ENCODE measurements at regions not wholly inside any gene's neighbourhood (a gene's known extent, or its start where the extent isn't known, plus 50 kb on each side); places are given as distances from the start of the nearest gene placed in this dataset.

DNA sequence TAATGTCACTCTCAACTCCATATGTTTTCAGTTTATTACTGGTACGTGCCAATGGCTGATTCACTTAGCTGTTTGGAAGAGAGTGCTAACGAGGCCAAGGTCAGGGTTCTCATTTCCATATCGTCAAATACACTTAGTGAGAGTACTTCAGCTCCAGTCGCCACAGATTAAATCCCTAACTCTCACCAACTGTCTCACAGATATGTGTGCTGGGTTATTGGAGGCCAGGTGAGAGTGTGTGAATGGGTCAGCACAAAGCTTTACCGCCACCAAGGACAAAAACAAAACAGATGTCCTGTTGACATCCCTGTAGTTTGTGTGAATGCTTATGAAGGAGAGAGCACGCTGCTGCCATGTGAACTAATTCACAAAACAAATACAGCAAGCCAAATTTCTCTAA, 133.5 kb upstream of the TBL1XR1 start:
- no peaks in the 10 kb centered on the region for H3K27me3 Mint-ChIP-seq (ENCODE audit: unreplicated experiment)
- H3K9me3 Mint-ChIP-seq (ENCODE audit: unreplicated experiment): no peaks in the 10 kb centered on the region
- TF ChIP-seq, protein P1, sequence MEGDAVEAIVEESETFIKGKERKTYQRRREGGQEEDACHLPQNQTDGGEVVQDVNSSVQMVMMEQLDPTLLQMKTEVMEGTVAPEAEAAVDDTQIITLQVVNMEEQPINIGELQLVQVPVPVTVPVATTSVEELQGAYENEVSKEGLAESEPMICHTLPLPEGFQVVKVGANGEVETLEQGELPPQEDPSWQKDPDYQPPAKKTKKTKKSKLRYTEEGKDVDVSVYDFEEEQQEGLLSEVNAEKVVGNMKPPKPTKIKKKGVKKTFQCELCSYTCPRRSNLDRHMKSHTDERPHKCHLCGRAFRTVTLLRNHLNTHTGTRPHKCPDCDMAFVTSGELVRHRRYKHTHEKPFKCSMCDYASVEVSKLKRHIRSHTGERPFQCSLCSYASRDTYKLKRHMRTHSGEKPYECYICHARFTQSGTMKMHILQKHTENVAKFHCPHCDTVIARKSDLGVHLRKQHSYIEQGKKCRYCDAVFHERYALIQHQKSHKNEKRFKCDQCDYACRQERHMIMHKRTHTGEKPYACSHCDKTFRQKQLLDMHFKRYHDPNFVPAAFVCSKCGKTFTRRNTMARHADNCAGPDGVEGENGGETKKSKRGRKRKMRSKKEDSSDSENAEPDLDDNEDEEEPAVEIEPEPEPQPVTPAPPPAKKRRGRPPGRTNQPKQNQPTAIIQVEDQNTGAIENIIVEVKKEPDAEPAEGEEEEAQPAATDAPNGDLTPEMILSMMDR (IDR thresholded peaks at IDR 0.05): no peak
- no peak overlapping the region for H3K27ac Mint-ChIP-seq (ENCODE audit: unreplicated experiment)
- DNase-seq (ENCODE audit: extremely low spot score, unreplicated experiment): no peak
- peaks cover 33% of the 10 kb centered on the region for H3K4me1 Mint-ChIP-seq (ENCODE audit: unreplicated experiment)
- H3K4me3 Mint-ChIP-seq (ENCODE audit: unreplicated experiment): no peak overlapping the region
- H3K36me3 Mint-ChIP-seq (ENCODE audit: unreplicated experiment): no peaks in the 10 kb centered on the region

DNA sequence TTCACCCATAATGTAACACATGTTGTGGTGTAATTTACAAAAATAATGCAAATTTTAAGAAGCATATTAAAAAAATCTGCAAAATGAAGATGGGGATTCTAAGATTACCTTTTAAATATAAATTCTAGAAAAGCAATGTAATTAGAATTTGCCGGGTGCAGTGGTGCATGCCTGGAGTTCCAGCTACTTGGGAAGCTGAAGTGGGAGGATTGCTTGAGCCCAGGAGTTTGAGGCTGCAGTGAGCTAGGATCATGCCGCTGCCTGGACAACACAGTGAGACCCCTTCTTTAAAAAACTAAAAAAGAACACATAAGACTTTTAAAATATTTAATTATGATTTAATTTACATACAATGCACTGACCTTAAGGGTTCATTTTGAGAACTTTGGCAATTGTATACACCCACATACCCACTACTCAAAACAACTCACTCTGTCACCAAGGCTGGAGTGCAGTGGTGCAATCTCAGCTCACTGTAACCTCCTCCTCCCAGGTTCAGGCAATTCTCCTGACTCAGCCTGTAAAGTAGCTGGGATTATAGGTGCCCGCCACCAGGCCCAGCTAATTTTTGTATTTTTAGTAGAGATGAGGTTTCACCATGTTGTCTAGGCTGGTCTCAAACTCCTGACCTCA, 134.0 kb upstream of the TBL1XR1 start:
- H3K27ac Mint-ChIP-seq (ENCODE audit: unreplicated experiment): no peak overlapping the region
- H3K4me1 Mint-ChIP-seq (ENCODE audit: unreplicated experiment): peaks cover 38% of the 10 kb centered on the region
- no peaks in the 10 kb centered on the region for H3K9me3 Mint-ChIP-seq (ENCODE audit: unreplicated experiment)
- H3K4me3 Mint-ChIP-seq (ENCODE audit: unreplicated experiment): no peak overlapping the region
- TF ChIP-seq, protein P1 (IDR thresholded peaks at IDR 0.05): no peak
- H3K27me3 Mint-ChIP-seq (ENCODE audit: unreplicated experiment): no peaks in the 10 kb centered on the region
- DNase-seq (ENCODE audit: extremely low spot score, unreplicated experiment): no peak
- no peaks in the 10 kb centered on the region for H3K36me3 Mint-ChIP-seq (ENCODE audit: unreplicated experiment)

DNA sequence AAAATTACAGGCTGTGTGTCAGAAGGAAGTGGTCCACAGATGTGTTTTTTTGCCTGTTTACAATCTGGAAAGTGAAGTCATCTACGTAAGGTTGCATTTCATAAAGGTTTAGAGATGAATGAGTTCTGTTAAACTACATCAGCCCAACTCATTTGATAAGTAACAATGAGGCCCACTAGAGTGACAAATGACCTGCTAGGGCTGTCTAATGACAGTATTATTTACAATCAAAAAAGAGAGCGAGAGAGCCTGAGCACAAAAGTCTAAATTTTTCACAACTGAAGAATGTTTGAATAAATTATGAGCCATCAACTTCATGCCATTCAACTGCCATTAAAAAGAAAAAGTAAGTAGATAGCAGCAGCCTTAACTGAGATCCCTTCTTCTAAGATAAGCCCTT, 135.7 kb upstream of the TBL1XR1 start:
- Mint-ChIP-seq H3K4me1 (ENCODE audit: unreplicated experiment) (peaks cover 53% of the 10 kb centered on the region), H3K27me3 (ENCODE audit: unreplicated experiment) (no peaks in the 10 kb centered on the region), H3K4me3 (ENCODE audit: unreplicated experiment) (no peak overlapping the region), H3K27ac (ENCODE audit: unreplicated experiment) (peak overlapping the region; percentile 7), H3K36me3 (ENCODE audit: unreplicated experiment) (no peaks in the 10 kb centered on the region), H3K9me3 (ENCODE audit: unreplicated experiment) (no peaks in the 10 kb centered on the region)
- DNase-seq (ENCODE audit: extremely low spot score, unreplicated experiment): no peak
- TF ChIP-seq, protein P1 (IDR thresholded peaks at IDR 0.05): no peak

DNA sequence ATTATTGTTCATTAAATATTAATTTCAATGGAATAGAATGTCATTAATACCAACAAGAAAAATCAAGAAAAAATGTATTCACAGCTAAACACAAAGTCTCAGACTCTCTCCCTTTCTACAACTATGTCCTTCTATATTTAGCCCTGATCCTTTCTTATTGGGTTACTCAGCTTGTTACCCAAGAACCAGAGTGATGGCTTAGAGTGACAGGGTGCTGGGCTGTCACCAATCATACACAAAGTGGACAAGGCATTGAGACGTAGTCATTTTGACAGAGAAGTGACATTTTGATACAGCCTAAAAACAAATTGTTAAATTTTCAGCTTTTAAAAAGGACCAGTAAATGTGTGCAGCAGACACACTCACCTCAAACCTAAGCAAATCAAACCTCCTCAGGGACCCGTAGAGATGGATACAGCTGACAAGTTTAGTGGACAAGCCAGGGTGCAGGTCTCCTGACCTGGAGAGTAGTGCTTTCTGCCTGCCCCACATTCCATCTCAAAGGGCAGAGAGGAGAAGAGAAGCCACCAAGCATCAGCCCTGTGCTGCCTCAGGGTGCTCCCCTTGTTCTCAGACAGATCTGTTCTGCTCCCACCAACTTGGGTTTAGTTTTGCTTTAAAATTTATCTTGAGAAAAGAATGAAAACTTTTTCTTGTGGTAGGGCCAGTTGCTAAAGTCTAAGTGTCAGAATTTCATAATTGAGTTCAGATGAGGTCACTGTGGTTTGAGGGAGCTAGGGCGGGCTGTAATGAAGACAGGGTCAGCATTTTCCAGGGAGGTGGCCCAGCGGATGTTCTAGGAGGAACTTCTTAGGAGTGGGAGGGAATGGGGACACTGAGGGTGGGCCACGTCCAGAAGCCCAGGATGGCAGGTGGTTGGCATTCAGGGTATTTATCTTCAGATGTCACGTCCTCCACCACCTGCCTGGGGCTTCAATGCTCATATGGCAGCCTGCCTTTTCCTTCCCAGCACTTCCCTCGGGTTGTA, 136.5 kb upstream of the TBL1XR1 start:
- Mint-ChIP-seq H3K4me3 (ENCODE audit: unreplicated experiment) (peak overlapping the region; percentile 2), H3K4me1 (ENCODE audit: unreplicated experiment) (peaks cover 62% of the 10 kb centered on the region), H3K36me3 (ENCODE audit: unreplicated experiment) (no peaks in the 10 kb centered on the region), H3K27me3 (ENCODE audit: unreplicated experiment) (no peaks in the 10 kb centered on the region), H3K27ac (ENCODE audit: unreplicated experiment) (peak overlapping the region; percentile 83), H3K9me3 (ENCODE audit: unreplicated experiment) (no peaks in the 10 kb centered on the region)
- TF ChIP-seq, protein P1 (IDR thresholded peaks at IDR 0.05): no peak
- DNase-seq (ENCODE audit: extremely low spot score, unreplicated experiment): no peak

DNA sequence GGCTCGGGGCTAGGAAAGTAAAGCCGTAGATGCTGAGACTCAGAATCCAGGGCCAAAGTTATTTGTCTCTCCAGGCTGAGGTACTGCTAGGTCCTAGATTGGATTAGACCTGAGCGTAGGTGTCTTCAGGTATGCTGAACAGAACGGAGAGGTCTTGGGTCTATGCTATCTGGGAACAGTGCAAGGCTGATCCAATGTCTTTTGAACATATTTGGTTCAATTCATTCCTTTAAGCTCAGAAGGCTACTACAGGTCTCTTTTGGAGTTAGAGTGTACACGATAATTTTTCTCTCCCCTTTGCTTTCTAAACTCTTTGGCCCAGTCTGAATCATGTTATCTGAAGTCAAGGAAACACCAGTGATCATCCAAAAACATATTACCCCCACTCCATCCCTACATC, 137.5 kb upstream of the TBL1XR1 start:
- no peak overlapping the region for H3K4me3 Mint-ChIP-seq (ENCODE audit: unreplicated experiment)
- H3K27me3 Mint-ChIP-seq (ENCODE audit: unreplicated experiment): no peaks in the 10 kb centered on the region

More for the DNA sequence above, 137.5 kb upstream of the TBL1XR1 start:
- Mint-ChIP-seq H3K36me3 (ENCODE audit: unreplicated experiment) (no peaks in the 10 kb centered on the region), H3K9me3 (ENCODE audit: unreplicated experiment) (no peaks in the 10 kb centered on the region), H3K27ac (ENCODE audit: unreplicated experiment) (peak overlapping the region; percentile 27), H3K4me1 (ENCODE audit: unreplicated experiment) (peaks cover 69% of the 10 kb centered on the region)
- TF ChIP-seq, protein P1 (IDR thresholded peaks at IDR 0.05): no peak
- DNase-seq (ENCODE audit: extremely low spot score, unreplicated experiment): no peak
